PC-9 (cell line): ENCODE measurements at regions not wholly inside any gene's neighbourhood (a gene's known extent, or its start where the extent isn't known, plus 50 kb on each side); places are given as distances from the start of the nearest gene placed in this dataset.

Source experiments
- BruUV-seq: library from RNA; stranded (reverse); fragments of 400-500 nt; replicated peaks from 2 replicates; lab custom pipeline; 2021; lab: Mats Ljungman, UMichigan
- CTCF ChIA-PET: fragments of 300-600 bp; sonication (Branson Sonifier 250); formaldehyde crosslinking; loops from one replicate; lab custom pipeline; 2022; ENCODE audit warnings: antibody characterized with exemption; lab: Charles Lee
- POLR2A ChIA-PET: fragments of 300-600 bp; sonication (Branson Sonifier 250); formaldehyde crosslinking; loops from one replicate; lab custom pipeline; 2022; ENCODE audit warnings: antibody characterized with exemption; ENCODE audit not compliant: unreplicated experiment; lab: Charles Lee
- DNase-seq, 2 experiments: peaks; one replicate each; pipeline versions ENCODE4 v3.0.0 to v3.0.0-alpha.2; 2015 to 2022; ENCODE audit warnings: mixed read lengths in 1 of 2
- H2AFZ ChIP-seq: fragments of 200-600 bp; sonication (generic); 2 replicates; pipeline ENCODE4 v1.8.1; 2017; ENCODE audit warnings: antibody characterized with exemption
- H3F3A ChIP-seq: fragments of 200-600 bp; sonication (generic); 2 replicates; pipeline ENCODE4 v1.8.1; 2017; ENCODE audit warnings: antibody characterized with exemption, mild to moderate bottlenecking, low read depth; ENCODE audit not compliant: insufficient read depth
- H3K27ac ChIP-seq: fragments of 200-600 bp; sonication (generic); 2 replicates; pipeline ENCODE4 v1.6.1; 2016; ENCODE audit warnings: mixed run types
- H3K27me3 ChIP-seq: fragments of 200-600 bp; sonication (generic); 2 replicates; pipeline ENCODE4 v1.6.1; 2016; ENCODE audit warnings: low read depth, mixed run types; ENCODE audit not compliant: insufficient read depth
- H3K36me3 ChIP-seq: fragments of 200-600 bp; sonication (generic); 2 replicates; pipeline ENCODE4 v1.6.1; 2016; ENCODE audit warnings: low read depth, mixed run types
- H3K4me1 ChIP-seq: fragments of 200-600 bp; sonication (generic); replicated peaks from 2 replicates; pipeline ENCODE4 v1.6.1; 2016; ENCODE audit warnings: mixed run types; ENCODE audit not compliant: insufficient read depth
- H3K4me2 ChIP-seq: fragments of 200-600 bp; sonication (generic); 2 replicates; pipeline ENCODE4 v1.6.1; 2017; ENCODE audit warnings: mixed run types
- H3K4me3 ChIP-seq: fragments of 200-600 bp; sonication (generic); 2 replicates; pipeline ENCODE4 v1.6.1; 2016; ENCODE audit warnings: mixed run types
- H3K79me2 ChIP-seq: fragments of 200-600 bp; sonication (generic); 2 replicates; pipeline ENCODE4 v1.6.1; 2017; ENCODE audit warnings: low read depth, mixed run types
- H3K9me2 ChIP-seq: fragments of 200-600 bp; sonication (generic); 2 replicates; pipeline ENCODE4 v1.8.1; 2017; ENCODE audit warnings: mild to moderate bottlenecking; ENCODE audit not compliant: insufficient read depth
- H3K9me3 ChIP-seq: fragments of 200-600 bp; sonication (generic); 2 replicates; pipeline ENCODE4 v1.8.1; 2016; ENCODE audit warnings: low read depth; ENCODE audit not compliant: insufficient read depth
- H4K20me1 ChIP-seq: fragments of 200-600 bp; sonication (generic); 2 replicates; pipeline ENCODE4 v1.8.1; 2017; ENCODE audit not compliant: insufficient read depth
- EZH2 ChIP-seq: fragments of 200-600 bp; sonication (generic); IDR thresholded peaks from 2 replicates; pipeline ENCODE4 v1.8.0; 2017; ENCODE audit warnings: antibody characterized with exemption, low read depth
- intact Hi-C: fragments of 100-400 bp; cut with micrococcal nuclease; formaldehyde crosslinking; loops from one replicate; pipeline ENCODE4 v1.10.0; 2022; ENCODE audit not compliant: unreplicated experiment
- TF ChIP-seq, protein P1 (sequence below): fragments of 200-600 bp; sonication (generic); conservative IDR thresholded peaks from 2 replicates; pipeline ENCODE4 v1.6.1; 2017; ENCODE audit warnings: mixed run types, antibody characterized with exemption, mild to moderate bottlenecking, moderate library complexity

DNA sequence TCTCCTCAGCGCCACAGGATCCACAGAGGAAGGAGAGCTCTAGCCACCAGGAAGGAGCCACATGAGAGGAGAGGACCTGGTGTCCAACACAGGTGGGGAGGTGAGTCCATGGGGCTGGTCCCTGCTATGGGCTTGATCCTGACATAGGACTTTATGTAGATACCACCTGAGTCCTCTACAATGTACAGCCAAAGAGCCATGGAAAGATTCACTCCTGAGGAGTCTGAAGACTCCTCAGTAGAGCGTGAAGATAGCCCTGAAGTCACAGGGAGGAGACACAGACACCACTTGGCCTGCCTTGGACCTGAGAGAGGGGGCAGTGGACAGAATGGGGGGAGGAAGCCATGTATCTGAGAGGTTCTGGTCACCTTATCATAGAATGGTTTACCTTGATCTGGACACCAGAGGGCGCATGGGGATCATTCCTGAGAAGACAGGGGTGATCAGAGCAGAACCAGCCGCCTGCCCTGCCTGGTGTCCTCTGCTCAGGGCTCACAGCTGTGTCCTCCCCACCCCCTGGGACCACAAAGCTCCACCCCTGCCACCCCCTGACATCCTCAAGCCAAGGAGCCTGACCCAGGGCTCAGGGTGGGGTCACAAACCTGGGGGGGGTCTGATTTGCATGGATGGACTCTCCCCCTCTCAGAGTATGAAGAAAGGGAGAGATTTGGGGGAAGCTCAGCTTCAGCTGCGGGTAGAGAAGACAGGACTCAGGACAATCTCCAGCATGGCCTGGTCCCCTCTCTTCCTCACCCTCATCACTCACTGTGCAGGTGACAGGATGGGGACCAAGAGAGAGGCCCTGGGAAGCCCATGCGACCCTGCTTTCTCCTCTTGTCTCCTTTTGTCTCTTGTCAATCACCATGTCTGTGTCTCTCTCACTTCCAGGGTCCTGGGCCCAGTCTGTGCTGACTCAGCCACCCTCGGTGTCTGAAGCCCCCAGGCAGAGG, 77.0 kb downstream of the ZNF280B start:
- ChIA-PET CTCF (interaction anchor here (0.6 kb wide), 1 partner anchor 1056 kb away, joined by 4 read pairs; no protein-coding TSS in a partner anchor), POLR2A (no interaction called here)
- TF ChIP-seq, protein P1, sequence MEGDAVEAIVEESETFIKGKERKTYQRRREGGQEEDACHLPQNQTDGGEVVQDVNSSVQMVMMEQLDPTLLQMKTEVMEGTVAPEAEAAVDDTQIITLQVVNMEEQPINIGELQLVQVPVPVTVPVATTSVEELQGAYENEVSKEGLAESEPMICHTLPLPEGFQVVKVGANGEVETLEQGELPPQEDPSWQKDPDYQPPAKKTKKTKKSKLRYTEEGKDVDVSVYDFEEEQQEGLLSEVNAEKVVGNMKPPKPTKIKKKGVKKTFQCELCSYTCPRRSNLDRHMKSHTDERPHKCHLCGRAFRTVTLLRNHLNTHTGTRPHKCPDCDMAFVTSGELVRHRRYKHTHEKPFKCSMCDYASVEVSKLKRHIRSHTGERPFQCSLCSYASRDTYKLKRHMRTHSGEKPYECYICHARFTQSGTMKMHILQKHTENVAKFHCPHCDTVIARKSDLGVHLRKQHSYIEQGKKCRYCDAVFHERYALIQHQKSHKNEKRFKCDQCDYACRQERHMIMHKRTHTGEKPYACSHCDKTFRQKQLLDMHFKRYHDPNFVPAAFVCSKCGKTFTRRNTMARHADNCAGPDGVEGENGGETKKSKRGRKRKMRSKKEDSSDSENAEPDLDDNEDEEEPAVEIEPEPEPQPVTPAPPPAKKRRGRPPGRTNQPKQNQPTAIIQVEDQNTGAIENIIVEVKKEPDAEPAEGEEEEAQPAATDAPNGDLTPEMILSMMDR = peak; percentile 71
- no peak for TF ChIP-seq EZH2
- Histone ChIP-seq H3K4me3 (no peak overlapping the region), H3K27ac (no peak overlapping the region), H2AFZ (no peak overlapping the region), H3K9me2 (no peaks in the 10 kb centered on the region), H3K9me3 (no peaks in the 10 kb centered on the region), H3K36me3 (no peaks in the 10 kb centered on the region), H3K4me1 (no peaks in the 10 kb centered on the region), H3K4me2 (no peak overlapping the region), H3F3A (no peaks in the 10 kb centered on the region), H4K20me1 (no peaks in the 10 kb centered on the region), H3K27me3 (peaks cover 12% of the 10 kb centered on the region; the same call in 1 of the 2 replicates), H3K79me2 (no peaks in the 10 kb centered on the region)
- DNase-seq = peak in 1 of 2 experiments; percentile 24
- no TSS peak for BruUV-seq
- intact Hi-C loops = no loop called here

DNA sequence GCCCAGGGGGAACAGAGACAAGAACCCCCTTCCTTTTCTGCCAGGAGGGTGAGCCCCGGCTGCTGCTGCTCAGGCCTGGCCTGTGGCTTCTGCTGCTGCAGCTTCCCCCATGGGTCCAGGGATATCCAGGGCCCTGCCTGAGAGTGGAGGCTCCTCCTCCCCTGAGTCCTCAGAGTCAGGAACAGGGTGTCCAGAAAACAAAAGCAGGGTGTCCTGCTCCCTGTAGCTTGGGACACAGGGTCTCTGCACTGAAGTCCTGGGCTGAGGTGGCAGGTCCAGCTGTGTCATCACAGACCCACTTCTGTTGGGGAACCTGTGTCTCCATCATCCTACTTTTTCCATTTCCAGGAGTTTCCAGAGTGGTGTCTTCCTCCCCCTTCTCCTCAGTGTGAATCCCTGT, 76.1 kb downstream of the ZNF280B start:
- no peak overlapping the region for H3K4me3 ChIP-seq
- H3K4me1 ChIP-seq = no peaks in the 10 kb centered on the region
- H3K9me2 ChIP-seq = no peaks in the 10 kb centered on the region
- H3K4me2 ChIP-seq = no peak overlapping the region
- H3K27me3 ChIP-seq = peaks cover 15% of the 10 kb centered on the region; the same call in 1 of the 2 replicates
- no peaks in the 10 kb centered on the region for H3K9me3 ChIP-seq
- intact Hi-C loops = no loop called here
- H3K36me3 ChIP-seq = no peaks in the 10 kb centered on the region
- no TSS peak for BruUV-seq
- H2AFZ ChIP-seq = no peak overlapping the region
- H4K20me1 ChIP-seq = no peaks in the 10 kb centered on the region
- TF ChIP-seq, protein P1 = no peak
- TF ChIP-seq EZH2 = no peak
- H3F3A ChIP-seq = no peaks in the 10 kb centered on the region
- no peaks in the 10 kb centered on the region for H3K79me2 ChIP-seq
- no peak overlapping the region for H3K27ac ChIP-seq
- no peak for DNase-seq
- POLR2A ChIA-PET = no interaction called here
- CTCF ChIA-PET = no interaction called here

DNA sequence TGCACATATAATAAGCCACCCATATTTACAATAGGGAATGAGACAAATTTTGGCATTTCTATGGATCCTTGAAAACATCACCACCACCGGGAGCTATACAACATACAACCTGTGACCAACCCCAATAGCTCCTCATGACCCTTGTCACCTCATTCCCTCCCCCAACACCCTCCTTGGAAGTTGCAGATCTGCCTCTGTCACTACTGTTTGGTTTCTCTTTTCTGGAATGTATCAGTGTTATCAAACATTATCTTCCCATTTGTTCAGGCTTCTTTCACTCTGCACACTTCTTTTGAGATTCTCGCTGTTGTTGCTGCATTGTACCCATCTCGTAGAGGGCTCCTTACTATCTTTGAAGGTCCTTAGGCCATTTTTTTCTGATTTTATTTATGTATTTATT, 75.6 kb downstream of the ZNF280B start:
- no peak overlapping the region for H3K4me3 ChIP-seq
- no peaks in the 10 kb centered on the region for H3K9me3 ChIP-seq
- H3K9me2 ChIP-seq = no peaks in the 10 kb centered on the region
- H3K36me3 ChIP-seq = no peaks in the 10 kb centered on the region
- no TSS peak for BruUV-seq
- TF ChIP-seq, protein P1 = no peak
- TF ChIP-seq EZH2 = no peak
- ChIA-PET POLR2A (no interaction called here), CTCF (interaction anchor here (0.6 kb wide), 1 partner anchor 131 kb away, joined by 3 read pairs; no protein-coding TSS in a partner anchor)
- no peaks in the 10 kb centered on the region for H4K20me1 ChIP-seq
- H2AFZ ChIP-seq = no peak overlapping the region
- H3K79me2 ChIP-seq = no peaks in the 10 kb centered on the region
- no peak overlapping the region for H3K27ac ChIP-seq
- no peak overlapping the region for H3K4me2 ChIP-seq
- no peak for DNase-seq
- H3K4me1 ChIP-seq = no peaks in the 10 kb centered on the region
- H3F3A ChIP-seq = no peaks in the 10 kb centered on the region
- peaks cover 15% of the 10 kb centered on the region; the same call in 1 of the 2 replicates for H3K27me3 ChIP-seq
- intact Hi-C loops = no loop called here
